GM19468 (cell line): ENCODE measurements at regions not wholly inside any gene's neighbourhood (a gene's known extent, or its start where the extent isn't known, plus 50 kb on each side); places are given as distances from the start of the nearest gene placed in this dataset.

ENCODE experiments used
- ATAC-seq: cut with Tn5 transposase; IDR thresholded peaks from one replicate; pipeline ENCODE4 v1.9.1; 2021; ENCODE audit warnings: mild to moderate bottlenecking, moderate library complexity, moderate number of reproducible peaks; ENCODE audit not compliant: unreplicated experiment; ENCODE audit errors: extremely low read depth

DNA sequence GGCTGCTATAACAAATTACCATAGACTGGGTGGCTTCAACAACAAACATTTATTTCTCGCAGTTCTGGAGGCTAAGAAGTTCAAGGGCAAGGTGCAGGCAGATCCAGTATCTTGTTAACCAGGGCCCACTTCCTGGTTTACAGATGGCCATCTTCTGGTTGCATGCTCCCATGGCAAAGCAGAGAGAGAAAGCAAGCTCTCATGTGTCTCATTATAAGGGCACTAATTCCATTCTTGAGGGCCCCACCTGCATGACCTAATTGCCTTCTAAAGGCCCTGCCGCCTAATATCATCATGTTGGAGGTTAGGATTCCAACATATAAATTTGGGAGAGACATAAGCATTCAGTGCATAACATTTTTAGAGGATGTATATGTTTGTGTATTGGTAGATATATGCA lies 280.1 kb upstream of the TMPO start:
- no peak for ATAC-seq

GRCh38 chr12:98238515-98239130 lies 276.8 kb upstream of the TMPO start:
- ATAC-seq: no peak

DNA sequence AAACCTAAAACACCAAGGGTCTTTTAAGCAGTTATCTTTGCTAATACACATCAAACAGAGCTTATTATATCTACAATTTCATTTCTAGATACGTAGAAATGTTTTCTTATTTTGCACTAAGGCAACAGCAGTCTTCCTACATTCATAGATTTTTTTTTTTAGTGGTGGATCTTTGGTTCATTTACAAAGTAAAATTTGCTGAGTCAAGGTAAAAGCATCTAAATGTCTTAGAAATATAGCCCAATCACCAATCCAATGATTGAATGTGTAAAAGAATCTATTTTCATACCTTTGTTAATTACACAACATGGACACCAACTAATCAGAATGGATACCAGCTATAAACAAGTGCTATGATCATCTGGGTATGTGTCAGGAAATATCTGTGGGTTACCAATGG lies 272.2 kb upstream of the TMPO start:
- no peak for ATAC-seq

DNA sequence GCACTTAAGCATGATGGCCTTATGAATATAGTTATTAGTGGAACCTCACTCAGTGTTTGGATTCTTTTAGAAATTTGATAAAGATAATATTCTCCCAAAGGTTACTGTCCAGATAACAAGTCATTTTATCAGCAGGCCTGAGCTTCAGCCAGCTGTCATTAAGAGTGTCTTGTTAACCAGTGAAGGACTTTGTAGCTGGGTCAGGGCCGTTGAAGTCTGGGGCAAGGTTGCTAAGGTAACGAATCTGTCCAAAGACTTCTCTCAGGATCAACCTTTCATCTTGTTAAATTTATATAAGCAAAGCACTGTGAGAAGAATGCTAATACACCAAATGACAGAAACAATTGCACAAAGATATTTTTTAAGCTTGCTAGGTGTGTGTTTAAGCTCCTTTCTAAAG lies 271.3 kb upstream of the TMPO start:
- ATAC-seq: no peak

DNA sequence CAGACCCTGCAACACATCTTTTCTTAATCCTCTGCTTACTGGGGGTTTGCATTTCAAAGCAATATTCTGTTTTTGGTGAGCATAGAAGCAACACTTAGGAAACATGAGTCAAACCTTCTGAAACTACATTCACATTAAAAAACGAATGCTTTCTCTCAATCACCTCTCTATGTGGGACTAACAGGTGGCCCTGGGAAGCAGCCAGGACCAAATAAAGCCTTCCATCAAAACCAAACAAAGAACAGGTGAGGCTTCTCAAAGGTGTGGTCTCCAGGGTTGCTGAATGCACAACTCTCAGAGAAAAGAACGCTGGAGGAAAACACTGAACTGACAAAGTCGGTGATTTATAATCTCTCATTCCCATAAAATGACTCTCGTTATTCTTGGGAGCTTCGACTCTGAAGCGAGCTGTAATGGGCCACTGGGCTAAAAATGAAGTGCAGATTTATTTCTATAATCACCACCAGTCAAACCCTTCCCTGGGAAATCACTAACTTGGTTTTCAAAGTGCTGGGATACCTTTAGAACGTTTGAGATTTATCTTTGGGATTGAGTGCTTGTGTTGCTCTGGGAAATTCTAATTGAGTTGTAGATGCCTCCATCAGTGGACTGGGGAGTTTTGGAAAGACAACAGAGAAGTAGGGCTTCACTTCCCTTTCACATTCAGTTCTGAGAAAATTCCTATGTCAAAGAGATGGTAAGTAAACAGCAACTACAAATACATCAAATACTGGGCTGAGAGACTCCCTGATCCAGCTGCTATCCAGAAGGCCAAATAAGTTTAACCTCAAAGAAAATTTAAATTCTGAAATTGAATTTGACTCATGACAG lies 262.0 kb upstream of the TMPO start:
- no peak for ATAC-seq

- no peak for ATAC-seq
Observed at GRCh38 chr12:98256830-98257229, 258.6 kb upstream of the TMPO start.

DNA sequence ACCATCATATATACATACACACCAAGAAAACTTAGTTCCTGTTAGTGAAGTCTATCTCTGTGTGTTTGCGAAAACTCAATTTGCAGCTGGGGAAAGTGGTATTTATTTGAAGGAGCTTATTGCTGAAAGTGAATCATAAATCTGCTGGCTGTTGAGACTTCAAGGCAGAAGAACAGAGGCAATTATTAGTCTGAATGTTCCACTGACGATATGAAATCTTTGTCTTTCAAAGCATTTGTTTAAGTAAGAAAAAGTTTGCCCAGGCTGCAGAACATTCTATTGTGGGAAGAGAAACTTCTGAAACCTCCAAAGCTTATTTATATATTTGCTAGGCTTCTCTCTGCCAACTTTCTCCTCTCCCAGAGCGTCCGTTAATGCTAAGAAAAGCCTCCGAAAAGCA lies 255.7 kb upstream of the TMPO start:
- ATAC-seq: no peak

- ATAC-seq: no peak
Observed at GRCh38 chr12:98260276-98260675, 255.1 kb upstream of the TMPO start.

DNA sequence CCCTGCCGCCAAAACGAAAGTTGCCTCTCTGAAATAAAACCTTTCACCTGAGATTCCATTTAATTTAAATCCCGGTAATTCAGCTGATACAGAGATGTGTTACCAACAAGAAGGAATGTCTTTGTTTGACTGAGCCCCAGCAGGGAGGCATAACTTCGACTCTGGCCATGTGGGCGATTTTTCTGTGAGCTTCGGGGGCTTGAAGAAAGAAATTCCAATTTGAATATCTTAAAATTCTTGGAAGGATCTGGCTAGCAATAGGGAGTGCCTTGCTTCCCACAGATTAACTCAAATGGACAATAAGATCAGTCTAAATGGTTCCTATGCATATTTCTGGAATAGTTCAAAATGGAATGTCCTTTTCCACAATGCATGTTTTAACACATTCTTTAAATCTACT lies 252.5 kb upstream of the TMPO start:
- ATAC-seq: no peak

GRCh38 chr12:98274430-98275130 lies 240.8 kb upstream of the TMPO start:
- ATAC-seq: peak; percentile 98

DNA sequence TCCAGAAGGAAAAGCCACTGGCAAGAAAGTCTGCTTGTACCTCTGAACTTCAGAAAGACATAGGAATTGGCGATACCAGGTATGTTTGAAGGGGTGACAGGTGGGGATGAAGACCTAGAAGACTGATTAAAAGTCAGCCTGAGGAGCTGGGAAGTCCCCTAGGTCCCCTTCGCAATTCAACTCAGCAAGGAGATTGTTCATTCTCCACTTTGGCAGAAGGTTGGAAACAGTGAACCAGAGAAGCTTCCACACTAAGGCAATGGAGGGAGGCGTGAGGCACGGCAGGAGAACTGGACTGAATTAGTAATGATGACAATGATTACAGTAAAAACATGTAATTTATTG lies 240.3 kb upstream of the TMPO start:
- ATAC-seq: no peak

- ATAC-seq: no peak
Observed at GRCh38 chr12:98280152-98280551, 235.2 kb upstream of the TMPO start.

GRCh38 chr12:98280621-98281020 lies 234.8 kb upstream of the TMPO start:
- no peak for ATAC-seq

DNA sequence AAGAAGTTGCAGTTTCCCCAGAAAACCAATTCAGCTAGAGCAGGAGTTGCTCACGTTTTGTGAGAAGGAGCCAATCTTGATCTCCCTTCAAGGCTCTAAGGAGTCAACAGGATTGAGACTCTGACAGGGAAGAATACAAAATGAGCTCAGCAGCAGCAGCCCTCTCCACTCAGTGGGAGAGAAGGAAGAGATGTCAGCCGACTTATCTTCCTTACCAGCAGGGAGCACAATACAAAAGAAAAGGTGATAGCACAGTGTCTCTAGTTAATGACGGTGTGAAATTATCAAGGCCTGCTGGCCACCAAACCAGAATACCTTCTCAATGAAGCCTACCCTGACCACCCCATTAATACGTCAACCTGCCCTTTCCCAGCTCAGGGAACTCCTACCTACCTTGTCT lies 223.6 kb upstream of the TMPO start:
- ATAC-seq: no peak

DNA sequence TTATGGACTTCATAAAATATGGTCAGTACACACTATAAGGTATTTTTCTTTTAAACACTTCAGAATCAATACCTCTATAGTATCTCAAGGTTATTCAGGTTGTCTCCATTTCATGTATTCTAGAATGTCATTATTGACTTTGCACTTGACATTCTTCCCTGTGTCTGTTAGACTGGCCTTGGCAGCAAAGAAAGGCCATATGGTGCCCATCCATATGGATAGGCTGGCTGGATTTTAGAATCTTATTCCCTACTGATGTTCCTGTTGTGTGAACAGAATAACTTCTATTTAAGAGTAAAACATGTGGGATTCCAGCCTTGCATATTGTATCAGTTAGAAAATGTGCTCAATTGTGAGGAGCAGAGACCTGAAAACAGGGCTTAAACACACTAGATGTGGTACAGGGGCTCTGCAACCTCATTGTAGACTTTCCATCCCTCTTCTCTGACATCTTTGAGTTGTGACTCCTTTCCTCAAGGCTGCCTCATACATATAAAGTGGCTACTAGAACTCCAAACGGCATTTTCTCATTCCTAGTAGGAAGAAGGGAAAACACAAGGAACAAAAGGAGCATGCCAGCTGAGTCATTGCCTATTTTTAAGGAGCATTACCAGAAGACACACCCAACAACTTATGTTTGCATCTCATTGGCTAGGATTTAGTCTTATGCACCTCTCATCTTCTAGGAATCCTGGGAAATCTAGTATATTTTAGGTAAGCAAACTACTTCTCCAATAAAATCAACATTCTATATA lies 221.2 kb upstream of the TMPO start:
- ATAC-seq: no peak

DNA sequence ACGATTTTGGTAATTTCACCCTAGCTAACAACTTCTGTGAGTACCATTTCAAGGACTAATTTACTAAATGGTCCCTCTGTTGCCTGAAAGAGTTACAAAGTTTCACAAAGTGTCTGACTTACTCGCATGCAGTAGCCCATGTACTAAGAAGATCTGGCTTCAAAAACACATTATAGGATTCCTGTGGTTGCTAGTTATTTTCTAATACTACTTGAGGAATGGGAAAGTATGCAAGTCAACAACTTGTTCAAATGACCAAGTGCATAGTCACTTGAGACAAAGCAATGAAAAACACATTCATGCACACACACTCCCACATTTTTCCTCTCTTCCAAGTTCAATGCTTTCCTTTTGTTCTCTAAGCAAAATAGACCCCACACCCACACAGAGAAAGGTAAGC lies 219.7 kb upstream of the TMPO start:
- no peak for ATAC-seq

DNA sequence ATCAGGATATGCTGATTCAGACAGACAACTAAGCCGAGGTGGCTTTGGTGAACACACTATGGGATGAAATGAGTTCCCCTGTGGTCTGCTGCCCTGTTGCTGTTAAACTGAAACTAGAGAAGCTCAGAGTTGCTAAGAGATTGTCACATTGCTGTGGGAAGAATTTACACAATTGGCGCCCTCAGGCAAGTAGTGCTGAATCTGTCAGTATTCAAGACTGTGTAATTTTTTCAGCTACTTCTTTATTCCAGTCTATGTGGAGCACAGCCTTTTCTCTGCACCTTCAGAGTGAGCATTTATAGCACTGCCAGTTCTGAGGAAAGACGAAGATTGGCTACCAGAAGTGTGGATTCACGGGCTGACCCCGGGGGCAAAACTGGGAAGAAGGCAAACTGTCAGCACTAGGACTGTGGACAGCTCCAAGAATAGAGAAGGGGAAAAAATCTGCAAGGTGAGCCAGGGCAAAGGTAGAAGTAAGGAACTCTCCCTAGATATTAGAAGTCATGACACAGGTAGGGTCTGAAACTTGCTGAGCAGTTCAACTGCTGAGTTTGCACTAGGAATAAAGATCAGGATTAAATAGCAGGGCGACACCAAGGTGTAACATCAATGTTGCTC lies 218.8 kb upstream of the TMPO start:
- no peak for ATAC-seq

- ATAC-seq: no peak
Observed at GRCh38 chr12:98297538-98297937, 217.9 kb upstream of the TMPO start.

DNA sequence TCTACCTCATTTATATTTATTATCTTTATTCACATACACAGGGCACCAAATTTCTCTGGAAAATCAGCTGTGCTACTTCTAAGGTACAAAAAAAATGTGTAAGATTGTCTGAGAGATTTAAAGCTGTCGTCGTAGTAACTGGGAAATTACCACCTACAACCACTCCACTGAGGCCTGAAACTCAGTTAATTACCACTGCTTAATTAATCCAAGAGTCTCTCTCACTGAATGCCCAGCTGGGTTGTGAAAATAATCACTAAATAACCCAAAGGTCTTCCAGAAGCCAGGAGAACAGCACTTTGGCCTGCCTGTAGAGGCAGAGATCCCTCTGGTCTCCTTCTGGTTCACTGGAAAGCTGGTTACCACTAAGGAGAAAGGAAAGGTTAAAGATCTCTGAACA lies 207.2 kb upstream of the TMPO start:
- ATAC-seq: no peak
